Lower leg skin (tissue), 3 donors: ENCODE measurements at regions not wholly inside any gene's neighbourhood (a gene's known extent, or its start where the extent isn't known, plus 50 kb on each side); places are given as distances from the start of the nearest gene placed in this dataset.

Source experiments
- CTCF ChIP-seq, 3 donors: fragments of 450-650 bp; IDR thresholded peaks; one replicate each; pipeline ENCODE4 v1.5.1; 2016; ENCODE audit warnings: antibody characterized with exemption in 3 of 3, mild to moderate bottlenecking in 3 of 3, moderate library complexity in 2 of 3
- POLR2A ChIP-seq, 2 donors: fragments of 450-650 bp; IDR thresholded peaks; one replicate each; pipeline ENCODE4 v1.6.1; 2016 to 2017; ENCODE audit warnings: antibody characterized with exemption in 2 of 2, mild to moderate bottlenecking in 1 of 2, moderate library complexity in 1 of 2

- TF ChIP-seq POLR2A (IDR thresholded peaks at IDR 0.05) (no peak), CTCF (IDR thresholded peaks at IDR 0.05) (no peak)
Measured at GRCh38 chr16:7921345-7921744, 588.7 kb downstream of the RBFOX1 start.
